Ascending aorta (tissue), 2 donors: ENCODE measurements at regions not wholly inside any gene's neighbourhood (a gene's known extent, or its start where the extent isn't known, plus 50 kb on each side); places are given as distances from the start of the nearest gene placed in this dataset.

Experiments
- DNase-seq, 2 donors: peaks; one replicate each; pipeline ENCODE4 v3.0.0-alpha.2; 2019; ENCODE audit warnings: low spot score in 2 of 2
- H3K27ac ChIP-seq, 2 donors: fragments of 200-600 bp; sonication (generic); one replicate each; pipeline ENCODE4 v1.5.1; 2016 to 2017; ENCODE audit warnings: mild to moderate bottlenecking in 1 of 2
- H3K27me3 ChIP-seq: fragments of 200-600 bp; sonication (generic); one replicate; pipeline ENCODE4 v1.5.1; 2017
- H3K36me3 ChIP-seq, 2 donors: fragments of 200-600 bp; sonication (generic); one replicate each; pipeline ENCODE4 v1.5.1; 2016
- H3K4me1 ChIP-seq, 2 donors: fragments of 200-600 bp; sonication (generic); one replicate each; pipeline ENCODE4 v1.5.1; 2016 to 2017; ENCODE audit warnings: mild to moderate bottlenecking in 1 of 2
- H3K4me3 ChIP-seq, 2 donors: fragments of 200-600 bp; sonication (generic); one replicate each; pipeline ENCODE4 v1.5.1; 2016 to 2017; ENCODE audit warnings: mild to moderate bottlenecking in 1 of 2
- H3K9me3 ChIP-seq, 2 donors: fragments of 200-600 bp; sonication (generic); one replicate each; pipeline ENCODE4 v1.5.1; 2016
- CTCF ChIP-seq, 3 experiments: fragments of 200-600 bp in 2 of 3; fragments of 450-650 bp in 1 of 3; sonication (generic) in 2 of 3; IDR thresholded peaks; one replicate each; pipeline ENCODE4 v1.5.1; 2016 to 2019; ENCODE audit warnings: antibody characterized with exemption in 3 of 3, mild to moderate bottlenecking in 1 of 3, moderate library complexity in 1 of 3
- intact Hi-C: fragments of 100-400 bp; cut with DNase I; formaldehyde crosslinking; loops from one replicate; pipeline ENCODE4 v1.15.1; 2023

- H3K27ac ChIP-seq = no peak overlapping the region
- no peak for TF ChIP-seq CTCF (IDR thresholded peaks at IDR 0.05)
- H3K9me3 ChIP-seq = no peaks in the 10 kb centered on the region
- no peaks in the 10 kb centered on the region for H3K4me1 ChIP-seq
- DNase-seq = no peak
- no peaks in the 10 kb centered on the region for H3K36me3 ChIP-seq
- intact Hi-C loops = no loop called here
- no peaks in the 10 kb centered on the region for H3K27me3 ChIP-seq
- H3K4me3 ChIP-seq = no peak overlapping the region
These were observed 725.9 kb upstream of the MDGA2 start for GRCh38 chr14:48401321-48401720.

GRCh38 chr14:48398675-48399282, 723.4 kb upstream of the MDGA2 start:
- Histone ChIP-seq H3K27me3 (no peaks in the 10 kb centered on the region), H3K36me3 (no peaks in the 10 kb centered on the region), H3K4me3 (no peak overlapping the region), H3K9me3 (no peaks in the 10 kb centered on the region), H3K4me1 (no peaks in the 10 kb centered on the region), H3K27ac (no peak overlapping the region)
- intact Hi-C loops = no loop called here
- TF ChIP-seq CTCF (IDR thresholded peaks at IDR 0.05) = peak in 2 of 3 experiments; percentile 26 to 44
- DNase-seq = no peak

- H3K27ac ChIP-seq = no peak overlapping the region
- no peak for TF ChIP-seq CTCF (IDR thresholded peaks at IDR 0.05)
- no peaks in the 10 kb centered on the region for H3K27me3 ChIP-seq
- no peaks in the 10 kb centered on the region for H3K36me3 ChIP-seq
- no peak for DNase-seq
- intact Hi-C loops = no loop called here
- H3K9me3 ChIP-seq = no peaks in the 10 kb centered on the region
- no peaks in the 10 kb centered on the region for H3K4me1 ChIP-seq
- no peak overlapping the region for H3K4me3 ChIP-seq
These were observed 716.3 kb upstream of the MDGA2 start for GRCh38 chr14:48391661-48392060.

GRCh38 chr14:48390346-48390745, 714.9 kb upstream of the MDGA2 start:
- no peak for TF ChIP-seq CTCF (IDR thresholded peaks at IDR 0.05)
- no peak for DNase-seq
- H3K27ac ChIP-seq = no peak overlapping the region
- H3K4me3 ChIP-seq = no peak overlapping the region
- no peaks in the 10 kb centered on the region for H3K36me3 ChIP-seq
- no peaks in the 10 kb centered on the region for H3K4me1 ChIP-seq
- H3K27me3 ChIP-seq = no peaks in the 10 kb centered on the region
- H3K9me3 ChIP-seq = no peaks in the 10 kb centered on the region
- intact Hi-C loops = no loop called here

- no peaks in the 10 kb centered on the region for H3K4me1 ChIP-seq
These were observed 709.4 kb upstream of the MDGA2 start for GRCh38 chr14:48384821-48385220.

More at GRCh38 chr14:48384821-48385220, 709.4 kb upstream of the MDGA2 start:
- Histone ChIP-seq H3K27me3 (no peaks in the 10 kb centered on the region), H3K4me3 (no peak overlapping the region), H3K9me3 (no peaks in the 10 kb centered on the region), H3K36me3 (no peaks in the 10 kb centered on the region), H3K27ac (no peak overlapping the region)
- intact Hi-C loops = no loop called here
- no peak for TF ChIP-seq CTCF (IDR thresholded peaks at IDR 0.05)
- no peak for DNase-seq
